ENCODE measurements at regions not wholly inside any gene's neighbourhood (a gene's known extent, or its start where the extent isn't known, plus 50 kb on each side); places are given as distances from the start of the nearest gene placed in this dataset.

- DNase-seq (ENCODE audit: low spot score) = no peak
- in situ Hi-C loops (cut with HindIII; ENCODE audit: low sequenced_read_pairs) = no loop called here
Observed at GRCh38 chr10:8913720-8914119, 859.2 kb downstream of the GATA3 start.

GRCh38 chr10:8919280-8919679 lies 864.8 kb downstream of the GATA3 start:
- no peak for DNase-seq (ENCODE audit: low spot score)
- in situ Hi-C loops (cut with HindIII; ENCODE audit: low sequenced_read_pairs) = no loop called here

DNA sequence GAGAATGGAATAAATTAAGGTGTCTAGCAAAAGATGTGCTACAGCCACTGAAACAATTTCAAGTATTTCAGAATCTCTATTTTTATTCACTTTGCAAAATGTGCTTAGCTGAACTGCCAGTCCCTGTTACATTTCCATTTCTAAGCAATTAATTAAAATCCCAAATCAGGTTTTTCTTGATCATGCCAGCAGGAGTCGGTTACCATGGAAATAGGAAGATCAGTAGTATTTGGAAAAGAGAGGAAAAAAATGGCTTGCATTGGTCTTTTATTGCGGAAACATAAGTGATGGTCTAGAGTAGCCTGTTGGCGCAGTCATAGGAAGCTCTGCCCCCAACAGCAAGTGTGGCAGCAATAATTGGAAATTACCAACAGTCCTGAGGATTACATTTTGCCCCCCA lies 867.1 kb downstream of the GATA3 start:
- in situ Hi-C loops (cut with HindIII; ENCODE audit: low sequenced_read_pairs) = no loop called here
- no peak for DNase-seq (ENCODE audit: low spot score)

DNA sequence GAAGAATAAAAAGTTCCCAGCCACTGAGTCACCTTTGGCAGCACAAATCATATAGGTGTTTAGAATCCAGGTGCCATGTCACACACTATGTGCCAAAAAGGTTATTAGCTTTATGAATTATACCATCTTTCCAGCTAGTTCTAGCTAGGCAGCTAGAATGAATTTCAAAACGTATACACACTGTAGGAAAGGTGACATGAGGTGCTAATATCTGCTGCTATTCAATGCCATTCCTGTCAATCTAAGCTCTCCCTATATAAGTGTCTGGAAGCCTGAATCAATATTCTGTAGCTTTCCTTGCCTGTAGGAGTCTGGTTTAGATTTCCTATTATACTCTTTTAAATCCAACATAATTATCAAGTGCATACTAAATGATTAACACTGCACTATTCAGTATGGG lies 868.6 kb downstream of the GATA3 start:
- in situ Hi-C loops (cut with HindIII; ENCODE audit: low sequenced_read_pairs) = no loop called here
- DNase-seq (ENCODE audit: low spot score) = no peak

DNA sequence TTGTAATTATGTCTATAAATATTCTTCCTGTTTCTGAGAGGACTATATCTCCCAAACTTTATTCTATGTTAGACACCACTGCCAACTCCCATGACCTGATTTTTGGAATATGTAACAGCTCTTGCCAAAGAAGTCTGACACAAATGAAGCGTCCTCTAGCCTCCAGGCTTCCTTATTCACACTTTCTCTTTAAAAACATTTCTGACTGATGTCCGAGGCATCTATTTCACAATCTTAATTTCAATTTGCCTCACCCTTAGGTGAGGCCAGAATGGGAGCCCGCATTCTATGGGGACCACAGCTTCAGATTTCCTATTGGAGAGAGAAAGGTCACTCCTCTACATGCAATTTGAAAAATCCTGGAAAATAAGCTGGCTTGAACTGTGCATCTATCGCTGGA lies 873.2 kb downstream of the GATA3 start:
- DNase-seq (ENCODE audit: low spot score) = no peak
- in situ Hi-C loops (cut with HindIII; ENCODE audit: low sequenced_read_pairs) = no loop called here

- in situ Hi-C loops (cut with HindIII; ENCODE audit: low sequenced_read_pairs) = no loop called here
Observed at GRCh38 chr10:8946451-8946850, 892.0 kb downstream of the GATA3 start.

DNA sequence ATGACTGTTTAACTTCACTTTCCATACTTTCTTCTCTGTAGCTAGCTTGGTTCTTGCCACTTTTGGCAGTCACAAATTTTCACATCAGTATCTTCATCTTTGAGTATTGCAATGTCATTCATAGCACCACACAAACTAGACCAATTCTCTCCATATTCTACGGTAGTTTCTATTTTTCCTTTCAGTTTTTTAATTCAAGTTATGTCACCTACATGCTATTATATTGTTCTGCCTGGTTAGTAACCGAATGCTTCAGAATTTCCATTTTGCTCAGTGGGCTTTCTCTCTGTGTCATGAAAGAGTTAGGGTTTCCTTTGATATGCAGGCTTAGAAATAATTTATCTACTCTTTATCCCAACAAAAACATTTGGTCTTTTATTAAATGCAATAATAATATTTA lies 896.5 kb downstream of the GATA3 start:
- in situ Hi-C loops (cut with HindIII; ENCODE audit: low sequenced_read_pairs) = no loop called here
- no peak for DNase-seq (ENCODE audit: low spot score)

More at GRCh38 chr10:8946451-8946850, 892.0 kb downstream of the GATA3 start:
- no peak for DNase-seq (ENCODE audit: low spot score)

DNA sequence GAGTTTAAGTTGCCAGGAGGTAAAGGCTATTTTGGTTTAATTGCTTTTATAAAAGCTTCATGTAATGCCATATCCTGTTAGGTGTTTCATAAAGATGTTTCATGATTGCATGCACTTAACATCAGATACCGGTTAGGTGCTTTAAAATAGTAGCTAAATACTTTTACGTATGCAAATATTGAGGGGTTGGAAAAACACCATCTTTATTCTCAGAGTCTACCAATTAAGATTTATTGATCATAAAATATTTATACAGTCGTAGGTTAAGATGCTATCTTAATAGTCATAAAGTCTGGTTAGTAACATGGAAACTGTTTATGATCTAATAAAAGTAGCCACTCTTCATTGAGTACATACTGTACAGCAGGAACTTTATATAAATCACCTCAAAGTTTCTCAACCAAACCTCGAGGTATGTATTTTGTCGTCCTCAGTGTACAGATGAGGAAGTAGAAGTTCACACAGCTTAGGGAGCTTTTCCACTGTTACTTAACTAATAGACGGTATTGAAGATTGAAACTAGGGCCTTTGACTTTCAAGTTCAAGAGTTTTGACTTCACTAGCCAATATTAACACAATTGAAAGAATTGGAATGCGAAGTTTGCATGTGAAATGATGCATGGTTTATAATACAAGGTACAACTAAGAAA lies 897.1 kb downstream of the GATA3 start:
- no peak for DNase-seq (ENCODE audit: low spot score)
- in situ Hi-C loops (cut with HindIII; ENCODE audit: low sequenced_read_pairs) = no loop called here

- no peak for DNase-seq (ENCODE audit: low spot score)
- in situ Hi-C loops (cut with HindIII; ENCODE audit: low sequenced_read_pairs) = no loop called here
Observed at GRCh38 chr10:8956400-8956799, 901.9 kb downstream of the GATA3 start.

- in situ Hi-C loops (cut with HindIII; ENCODE audit: low sequenced_read_pairs) = no loop called here
Observed at GRCh38 chr10:8962249-8962648, 907.8 kb downstream of the GATA3 start.

GRCh38 chr10:8967061-8967460 lies 912.6 kb downstream of the GATA3 start:
- no peak for DNase-seq (ENCODE audit: low spot score)
- in situ Hi-C loops (cut with HindIII; ENCODE audit: low sequenced_read_pairs) = no loop called here

More at GRCh38 chr10:8962249-8962648, 907.8 kb downstream of the GATA3 start:
- no peak for DNase-seq (ENCODE audit: low spot score)

GRCh38 chr10:8969853-8970252 lies 915.4 kb downstream of the GATA3 start:
- in situ Hi-C loops (cut with HindIII; ENCODE audit: low sequenced_read_pairs) = no loop called here
- DNase-seq (ENCODE audit: low spot score) = no peak

GRCh38 chr10:8975535-8975934 lies 921.0 kb downstream of the GATA3 start:
- in situ Hi-C loops (cut with HindIII; ENCODE audit: low sequenced_read_pairs) = no loop called here
- no peak for DNase-seq (ENCODE audit: low spot score)

- in situ Hi-C loops (cut with HindIII; ENCODE audit: low sequenced_read_pairs) = no loop called here
Observed at GRCh38 chr10:8978100-8978499, 923.6 kb downstream of the GATA3 start.

DNA sequence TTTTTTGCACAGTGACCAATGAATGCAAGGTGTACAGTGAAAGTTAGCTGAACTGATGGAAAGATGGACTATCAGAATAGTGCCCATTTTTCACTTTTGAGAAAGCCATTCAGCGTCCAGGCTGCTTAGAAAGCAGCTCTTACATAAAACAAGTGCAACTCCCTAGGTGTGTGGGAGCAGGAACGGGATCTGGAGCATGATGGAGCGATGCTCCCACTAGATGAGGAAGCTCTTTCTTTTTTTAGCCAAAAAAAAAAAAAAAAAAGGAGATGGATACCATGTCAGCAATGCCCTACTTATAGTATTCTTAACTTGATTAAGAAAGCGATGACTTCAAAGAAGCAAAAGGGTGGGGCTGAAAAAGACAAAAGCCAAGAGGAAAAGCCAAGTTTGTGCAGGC lies 925.5 kb downstream of the GATA3 start:
- no peak for DNase-seq (ENCODE audit: low spot score)
- in situ Hi-C loops (cut with HindIII; ENCODE audit: low sequenced_read_pairs) = no loop called here

More at GRCh38 chr10:8978100-8978499, 923.6 kb downstream of the GATA3 start:
- no peak for DNase-seq (ENCODE audit: low spot score)

- DNase-seq (ENCODE audit: low spot score) = no peak
- in situ Hi-C loops (cut with HindIII; ENCODE audit: low sequenced_read_pairs) = no loop called here
Observed at GRCh38 chr10:8981277-8981676, 926.8 kb downstream of the GATA3 start.

DNA sequence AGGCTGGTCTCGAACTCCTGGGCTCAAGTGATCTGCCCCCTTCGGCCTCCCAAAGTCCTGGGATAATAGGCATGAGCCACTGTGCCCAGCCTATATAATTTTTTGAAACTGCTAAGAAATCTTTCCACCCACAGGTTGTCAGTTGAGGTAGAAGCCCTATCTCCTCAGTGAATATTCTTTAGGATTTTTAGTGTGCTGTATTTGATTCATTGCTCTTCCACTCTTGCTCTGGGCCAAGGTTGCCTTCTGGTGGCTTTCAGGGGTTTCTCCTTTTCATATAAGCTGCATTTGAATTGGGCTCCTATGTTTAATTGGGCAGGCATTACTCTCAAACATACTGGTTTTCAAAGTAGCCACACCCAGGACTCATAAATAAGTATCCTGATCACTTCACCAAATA lies 931.2 kb downstream of the GATA3 start:
- DNase-seq (ENCODE audit: low spot score) = no peak
- in situ Hi-C loops (cut with HindIII; ENCODE audit: low sequenced_read_pairs) = no loop called here

DNA sequence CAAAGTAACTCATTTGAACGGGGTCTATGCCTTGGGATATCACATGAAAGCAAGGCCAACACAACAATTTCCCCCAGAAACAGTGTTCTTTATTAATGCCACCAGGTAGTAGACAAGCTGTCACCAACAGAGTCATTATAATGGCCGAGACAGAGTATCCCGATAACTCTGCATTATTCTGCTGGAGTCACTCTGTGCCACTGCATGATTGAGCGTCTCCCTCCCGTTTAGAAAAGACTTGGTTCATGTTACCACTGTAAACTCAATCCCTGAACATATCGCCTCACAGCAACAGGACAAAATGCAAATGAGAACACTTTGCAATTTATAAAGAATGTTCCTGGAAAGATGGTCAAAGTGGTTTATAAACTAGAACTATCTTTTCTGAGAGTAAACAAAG lies 932.5 kb downstream of the GATA3 start:
- DNase-seq (ENCODE audit: low spot score) = no peak
- in situ Hi-C loops (cut with HindIII; ENCODE audit: low sequenced_read_pairs) = no loop called here

- DNase-seq (ENCODE audit: low spot score) = no peak
- in situ Hi-C loops (cut with HindIII; ENCODE audit: low sequenced_read_pairs) = no loop called here
Observed at GRCh38 chr10:8987712-8988111, 933.2 kb downstream of the GATA3 start.

- in situ Hi-C loops (cut with HindIII; ENCODE audit: low sequenced_read_pairs) = no loop called here
- no peak for DNase-seq (ENCODE audit: low spot score)
Observed at GRCh38 chr10:8990280-8990987, 935.9 kb downstream of the GATA3 start.

GRCh38 chr10:8992009-8992408 lies 937.5 kb downstream of the GATA3 start:
- no peak for DNase-seq (ENCODE audit: low spot score)
- in situ Hi-C loops (cut with HindIII; ENCODE audit: low sequenced_read_pairs) = no loop called here
